Panc1 (cell line): ENCODE measurements at regions not wholly inside any gene's neighbourhood (a gene's known extent, or its start where the extent isn't known, plus 50 kb on each side); places are given as distances from the start of the nearest gene placed in this dataset.

Experiments
- ATAC-seq: fragments of 200-7000 bp; cut with Tn5 transposase; 2 replicates; pipeline ENCODE4 v1.9.1; 2020; ENCODE audit warnings: mild to moderate bottlenecking, moderate library complexity
- BruUV-seq: library from RNA; stranded (reverse); fragments of 400-500 nt; replicated peaks from 2 replicates; lab custom pipeline; 2021; lab: Mats Ljungman, UMichigan
- CTCF ChIA-PET: fragments of 300-600 bp; sonication (Branson Sonifier 250); formaldehyde crosslinking; loops from one replicate; lab custom pipeline; 2022; ENCODE audit warnings: antibody characterized with exemption; lab: Charles Lee
- POLR2A ChIA-PET: fragments of 300-600 bp; sonication (Branson Sonifier 250); formaldehyde crosslinking; loops from one replicate; lab custom pipeline; 2022; ENCODE audit warnings: antibody characterized with exemption; lab: Charles Lee
- DNase-seq: peaks from one replicate; pipeline ENCODE4 v3.0.0-alpha.2; 2010; ENCODE audit warnings: low read depth, low spot score
- H3K27ac ChIP-seq: 2 replicates; pipeline ENCODE4 v1.5.1; 2011; ENCODE audit warnings: mild to moderate bottlenecking, low read length, inconsistent platforms
- H3K27me3 ChIP-seq: fragments of 200-500 bp; sonication (Bioruptor generic); 2 replicates; pipeline ENCODE4 v1.6.0; 2014; ENCODE audit warnings: low read length, inconsistent platforms; ENCODE audit not compliant: control insufficient read depth, insufficient read depth
- H3K36me3 ChIP-seq: fragments of 200-500 bp; sonication (Bioruptor generic); 2 replicates; pipeline ENCODE4 v1.5.1; 2014; ENCODE audit warnings: inconsistent platforms, mild to moderate bottlenecking, low read length, moderate library complexity; ENCODE audit not compliant: control insufficient read depth, insufficient read depth
- H3K4me1 ChIP-seq: 2 replicates; pipeline ENCODE4 v1.5.1; 2011; ENCODE audit warnings: inconsistent platforms, mild to moderate bottlenecking, low read length, moderate library complexity; ENCODE audit not compliant: control insufficient read depth, insufficient read depth
- H3K4me3 ChIP-seq, 2 experiments: 2 replicates each; pipeline ENCODE4 v1.5.1; 2011 to 2012; ENCODE audit warnings: low read depth in 2 of 2, low read length in 2 of 2, mild to moderate bottlenecking in 2 of 2, inconsistent platforms in 1 of 2, moderate library complexity in 1 of 2
- H3K9me3 ChIP-seq: fragments of 200-500 bp; sonication (Bioruptor generic); 2 replicates; pipeline ENCODE4 v1.5.1; 2014; ENCODE audit warnings: low read depth, mild to moderate bottlenecking, inconsistent platforms, low read length, moderate library complexity; ENCODE audit not compliant: control insufficient read depth, insufficient read depth
- CTCF ChIP-seq: fragments of 450-650 bp; IDR thresholded peaks from 2 replicates; pipeline ENCODE4 v1.5.1; 2017; ENCODE audit warnings: mild to moderate bottlenecking
- POLR2AphosphoS5 ChIP-seq: IDR thresholded peaks from 2 replicates; pipeline ENCODE4 v1.6.1; 2012; ENCODE audit warnings: mild to moderate bottlenecking, low read depth, low read length, moderate library complexity
- REST ChIP-seq, 2 experiments: IDR thresholded peaks; 2 replicates each; pipeline ENCODE4 v1.6.1; 2011 to 2012; ENCODE audit warnings: low read depth in 2 of 2, control low read depth in 1 of 2, low read length in 1 of 2, mild to moderate bottlenecking in 1 of 2, moderate library complexity in 1 of 2; ENCODE audit not compliant: insufficient read depth in 1 of 2
- SIN3A ChIP-seq: IDR thresholded peaks from 2 replicates; pipeline ENCODE4 v1.6.1; 2012; ENCODE audit warnings: low read depth, mild to moderate bottlenecking, low read length, moderate library complexity, borderline replicate concordance; ENCODE audit not compliant: insufficient read depth
- TCF7L2 ChIP-seq: IDR thresholded peaks from 2 replicates; pipeline ENCODE4 v1.6.1; 2011; ENCODE audit warnings: mild to moderate bottlenecking, low read depth, low read length, inconsistent platforms
- in situ Hi-C: cut with HindIII; loops from 2 replicates; pipeline ENCODE4 v1.10.0; 2016; ENCODE audit warnings: low sequenced_read_pairs, low pct_unique_long_range_greater_than_20kb
- intact Hi-C: fragments of 100-400 bp; cut with micrococcal nuclease; formaldehyde crosslinking; loops from one replicate; pipeline ENCODE4 v1.10.0; 2022; ENCODE audit not compliant: unreplicated experiment

GRCh38 chr2:120682654-120683053 is 53.0 kb upstream of the GLI2 start:
- no peak for ATAC-seq
- Histone ChIP-seq H3K4me1 (0 out of 2 replicates have a peak, but pooled peaks cover 2% of the 10 kb centered on the region), H3K36me3 (no peaks in the 10 kb centered on the region), H3K9me3 (no peaks in the 10 kb centered on the region), H3K4me3 (no peak overlapping the region), H3K27ac (no peak overlapping the region), H3K27me3 (no peaks in the 10 kb centered on the region)
- no peak for DNase-seq
- intact Hi-C loops = no loop called here
- CTCF ChIA-PET = no interaction called here
- TF ChIP-seq POLR2AphosphoS5 = no peak
- TF ChIP-seq SIN3A = no peak
- no peak for TF ChIP-seq CTCF
- TF ChIP-seq TCF7L2 = no peak
- TF ChIP-seq REST (IDR thresholded peaks at IDR 0.05; ENCODE audit: insufficient read depth in 1 of 2, low read depth in 2 of 2, low read length in 1 of 2) = no peak
- in situ Hi-C loops = no loop called here
- BruUV-seq = no TSS peak
- POLR2A ChIA-PET = no interaction called here

- ChIA-PET CTCF (no interaction called here), POLR2A (no interaction called here)
- Histone ChIP-seq H3K27me3 (0 out of 2 replicates have a peak, but pooled peaks cover 2% of the 10 kb centered on the region), H3K9me3 (no peaks in the 10 kb centered on the region), H3K4me3 (no peak overlapping the region), H3K36me3 (no peaks in the 10 kb centered on the region), H3K4me1 (0 out of 2 replicates have a peak, but pooled peaks cover 2% of the 10 kb centered on the region), H3K27ac (no peak overlapping the region)
- TF ChIP-seq REST (IDR thresholded peaks at IDR 0.05; ENCODE audit: insufficient read depth in 1 of 2, low read depth in 2 of 2, low read length in 1 of 2) = no peak
- no peak for TF ChIP-seq CTCF
- no peak for TF ChIP-seq TCF7L2
- TF ChIP-seq SIN3A = no peak
- TF ChIP-seq POLR2AphosphoS5 = no peak
- no peak for ATAC-seq
- BruUV-seq = no TSS peak
- in situ Hi-C loops = no loop called here
- intact Hi-C loops = no loop called here
- no peak for DNase-seq
These were observed 52.6 kb upstream of the GLI2 start for GRCh38 chr2:120683081-120683480.
